Trophoblast cell (in vitro differentiated cells and primary cell): ENCODE measurements at regions not wholly inside any gene's neighbourhood (a gene's known extent, or its start where the extent isn't known, plus 50 kb on each side); places are given as distances from the start of the nearest gene placed in this dataset.
A peak's percentile ranks its signal among the peaks of the same experiment; 100 is the strongest.

ENCODE experiments used
- DNase-seq, 2 donors: peaks; one replicate each; pipeline ENCODE4 v3.0.0-alpha.2; 2016
- H2AFZ ChIP-seq: 2 replicates; pipeline ENCODE4 v1.6.1; 2013; ENCODE audit warnings: low read length, moderate library complexity, mild to moderate bottlenecking; ENCODE audit not compliant: insufficient read depth, poor library complexity
- H2AK5ac ChIP-seq: 2 replicates; pipeline ENCODE4 v1.6.1; 2013; ENCODE audit warnings: mild to moderate bottlenecking, low read length
- H2BK120ac ChIP-seq: 2 replicates; pipeline ENCODE4 v1.6.1; 2013; ENCODE audit warnings: low read length, mild to moderate bottlenecking, moderate library complexity; ENCODE audit not compliant: insufficient read depth, poor library complexity
- H2BK12ac ChIP-seq: 2 replicates; pipeline ENCODE4 v1.6.1; 2013; ENCODE audit warnings: mild to moderate bottlenecking, low read length, moderate library complexity
- H2BK5ac ChIP-seq: 2 replicates; pipeline ENCODE4 v1.6.1; 2013; ENCODE audit warnings: low read length, low read depth, moderate library complexity, mild to moderate bottlenecking; ENCODE audit not compliant: poor library complexity
- H3K14ac ChIP-seq: 2 replicates; pipeline ENCODE4 v1.6.1; 2013; ENCODE audit warnings: mild to moderate bottlenecking, low read length
- H3K18ac ChIP-seq: 2 replicates; pipeline ENCODE4 v1.6.1; 2013; ENCODE audit warnings: mild to moderate bottlenecking, low read length
- H3K23ac ChIP-seq: 2 replicates; pipeline ENCODE4 v1.6.1; 2013; ENCODE audit warnings: low read length
- H3K27ac ChIP-seq: 2 replicates; pipeline ENCODE4 v1.5.1; 2013; ENCODE audit warnings: low read depth, mild to moderate bottlenecking, inconsistent platforms, low read length, moderate library complexity
- H3K27me3 ChIP-seq: 2 replicates; pipeline ENCODE4 v1.6.1; 2013; ENCODE audit warnings: inconsistent platforms, mild to moderate bottlenecking, low read length, moderate library complexity; ENCODE audit not compliant: insufficient read depth
- H3K36me3 ChIP-seq, 2 experiments: 1 replicate in 1 of 2; 2 replicates in 1 of 2; pipeline ENCODE4 v1.6.1; 2013; ENCODE audit warnings: low read length in 2 of 2, mild to moderate bottlenecking in 2 of 2, moderate library complexity in 1 of 2; ENCODE audit not compliant: insufficient read depth in 2 of 2, control insufficient read depth in 1 of 2
- H3K4ac ChIP-seq: 2 replicates; pipeline ENCODE4 v1.6.1; 2013; ENCODE audit warnings: low read depth, mild to moderate bottlenecking, low read length, moderate library complexity
- H3K4me1 ChIP-seq, 2 experiments: 1 replicate in 1 of 2; 2 replicates in 1 of 2; pipeline ENCODE4 v1.6.1; 2013; ENCODE audit warnings: low read length in 2 of 2, mild to moderate bottlenecking in 2 of 2, moderate library complexity in 1 of 2; ENCODE audit not compliant: insufficient read depth in 2 of 2, control insufficient read depth in 1 of 2
- H3K4me2 ChIP-seq: 2 replicates; pipeline ENCODE4 v1.6.1; 2013; ENCODE audit warnings: inconsistent platforms, mild to moderate bottlenecking, low read length, moderate library complexity
- H3K4me3 ChIP-seq: 2 replicates; pipeline ENCODE4 v1.5.1; 2013; ENCODE audit warnings: mild to moderate bottlenecking, low read depth, low read length, inconsistent platforms
- H3K79me1 ChIP-seq: one replicate; pipeline ENCODE4 v1.6.1; 2013; ENCODE audit warnings: low read length
- H3K79me2 ChIP-seq: 2 replicates; pipeline ENCODE4 v1.6.1; 2013; ENCODE audit warnings: low read length, mild to moderate bottlenecking; ENCODE audit not compliant: control insufficient read depth, insufficient read depth, poor library complexity
- H3K9ac ChIP-seq: 2 replicates; pipeline ENCODE4 v1.6.1; 2013; ENCODE audit warnings: mild to moderate bottlenecking, low read length
- H3K9me3 ChIP-seq: 2 replicates; pipeline ENCODE4 v1.6.1; 2013; ENCODE audit warnings: low read depth, mild to moderate bottlenecking, control low read depth, inconsistent platforms, low read length; ENCODE audit not compliant: insufficient read depth
- H4K12ac ChIP-seq: 2 replicates; pipeline ENCODE4 v1.6.1; 2013; ENCODE audit warnings: low read depth, mild to moderate bottlenecking, low read length, moderate library complexity
- H4K8ac ChIP-seq: 2 replicates; pipeline ENCODE4 v1.6.1; 2013; ENCODE audit warnings: low read depth, mild to moderate bottlenecking, low read length, moderate library complexity
- H4K91ac ChIP-seq: one replicate; pipeline ENCODE4 v1.6.1; 2013; ENCODE audit warnings: low read depth, mild to moderate bottlenecking, low read length, moderate library complexity
- WGBS: extraction: QIAGEN DNeasy Blood & Tissue Kit; methylation state at CpG from one replicate; pipeline ENCODE4 v1.1.7; 2013; ENCODE audit warnings: missing lambda C conversion rate; ENCODE audit not compliant: insufficient read length, insufficient coverage; ENCODE audit errors: extremely low coverage; 5-methylcytosine and 5-hydroxymethylcytosine counted together

DNA sequence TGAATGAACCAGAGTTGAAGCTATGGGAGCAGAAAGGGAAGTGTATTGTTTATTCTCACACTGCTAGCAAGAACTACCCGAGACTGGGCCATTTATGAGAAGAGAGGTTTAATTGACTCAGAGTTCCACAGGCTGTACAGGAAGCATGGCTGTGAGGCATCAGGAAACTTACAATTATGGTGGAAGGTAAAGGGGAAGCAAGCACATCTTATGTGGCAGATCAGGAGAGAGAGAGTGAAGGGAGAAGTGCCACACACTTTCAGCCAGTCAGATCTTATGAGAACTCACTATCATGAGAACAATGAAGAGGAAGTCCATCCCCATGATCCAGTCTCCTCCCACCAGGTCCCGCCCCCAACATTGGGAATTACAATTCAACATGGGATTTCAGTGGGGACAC, 383.2 kb upstream of the SLC14A2 start:
- no CpG with 5 or more reads among the region's 2 CpGs for WGBS
- DNase-seq = no peak

DNA sequence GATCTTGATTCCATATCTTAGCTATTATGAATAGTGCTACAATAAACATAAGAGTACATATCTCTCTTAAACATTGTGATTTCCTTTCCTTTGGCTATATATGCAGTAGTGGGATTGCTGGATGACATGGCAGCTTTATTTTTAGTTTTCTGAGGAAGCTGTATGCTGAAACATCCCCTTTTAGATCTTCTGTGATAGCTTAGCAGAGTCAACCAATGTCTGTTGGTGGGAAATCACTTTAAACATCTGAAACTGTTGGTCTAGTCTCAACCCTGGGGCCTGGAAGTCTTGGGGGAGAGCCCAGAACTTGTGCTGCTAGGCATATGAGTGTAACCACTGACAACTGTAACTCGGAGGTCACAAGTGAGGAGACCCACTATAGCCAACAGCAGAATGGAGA, 378.6 kb upstream of the SLC14A2 start:
- no peak for DNase-seq
- H4K12ac ChIP-seq = no peak overlapping the region
- no peaks in the 10 kb centered on the region for H3K9me3 ChIP-seq
- no peaks in the 10 kb centered on the region for H3K27me3 ChIP-seq
- H3K18ac ChIP-seq = no peak overlapping the region
- H3K79me1 ChIP-seq = peaks cover 3% of the 10 kb centered on the region
- peaks cover 0 to 2% of the 10 kb centered on the region in 2 experiments for H3K4me1 ChIP-seq
- WGBS = no CpG with 5 or more reads among the region's 1 CpG
- H3K4me2 ChIP-seq = no peak overlapping the region
- H3K36me3 ChIP-seq = no peaks in the 10 kb centered on the region
- H4K8ac ChIP-seq = no peak overlapping the region
- H3K14ac ChIP-seq = no peak overlapping the region
- no peak overlapping the region for H2AFZ ChIP-seq
- H3K23ac ChIP-seq = no peak overlapping the region
- H4K91ac ChIP-seq = no peak overlapping the region
- no peak overlapping the region for H3K4me3 ChIP-seq
- H2BK12ac ChIP-seq = no peak overlapping the region
- no peaks in the 10 kb centered on the region for H3K79me2 ChIP-seq
- no peak overlapping the region for H2BK5ac ChIP-seq
- no peak overlapping the region for H2AK5ac ChIP-seq
- H3K27ac ChIP-seq = no peak overlapping the region
- no peak overlapping the region for H3K4ac ChIP-seq
- no peak overlapping the region for H2BK120ac ChIP-seq
- no peak overlapping the region for H3K9ac ChIP-seq

More for the DNA sequence above, 383.2 kb upstream of the SLC14A2 start:
- no peak overlapping the region for H3K14ac ChIP-seq
- H3K36me3 ChIP-seq = no peaks in the 10 kb centered on the region
- H4K12ac ChIP-seq = no peak overlapping the region
- H3K4me2 ChIP-seq = no peak overlapping the region
- no peaks in the 10 kb centered on the region for H3K79me2 ChIP-seq
- H3K23ac ChIP-seq = no peak overlapping the region
- H2BK12ac ChIP-seq = no peak overlapping the region
- H3K4me1 ChIP-seq = peaks cover 2% of the 10 kb centered on the region in 2 experiments
- H3K18ac ChIP-seq = no peak overlapping the region
- H3K9me3 ChIP-seq = no peaks in the 10 kb centered on the region
- H4K91ac ChIP-seq = no peak overlapping the region
- H4K8ac ChIP-seq = no peak overlapping the region
- H3K4me3 ChIP-seq = no peak overlapping the region
- no peak overlapping the region for H2AFZ ChIP-seq
- no peaks in the 10 kb centered on the region for H3K27me3 ChIP-seq
- H3K9ac ChIP-seq = no peak overlapping the region
- no peak overlapping the region for H3K4ac ChIP-seq
- H3K27ac ChIP-seq = no peak overlapping the region
- H2BK5ac ChIP-seq = no peak overlapping the region
- no peak overlapping the region for H2BK120ac ChIP-seq
- peaks cover 7% of the 10 kb centered on the region for H3K79me1 ChIP-seq
- no peak overlapping the region for H2AK5ac ChIP-seq

DNA sequence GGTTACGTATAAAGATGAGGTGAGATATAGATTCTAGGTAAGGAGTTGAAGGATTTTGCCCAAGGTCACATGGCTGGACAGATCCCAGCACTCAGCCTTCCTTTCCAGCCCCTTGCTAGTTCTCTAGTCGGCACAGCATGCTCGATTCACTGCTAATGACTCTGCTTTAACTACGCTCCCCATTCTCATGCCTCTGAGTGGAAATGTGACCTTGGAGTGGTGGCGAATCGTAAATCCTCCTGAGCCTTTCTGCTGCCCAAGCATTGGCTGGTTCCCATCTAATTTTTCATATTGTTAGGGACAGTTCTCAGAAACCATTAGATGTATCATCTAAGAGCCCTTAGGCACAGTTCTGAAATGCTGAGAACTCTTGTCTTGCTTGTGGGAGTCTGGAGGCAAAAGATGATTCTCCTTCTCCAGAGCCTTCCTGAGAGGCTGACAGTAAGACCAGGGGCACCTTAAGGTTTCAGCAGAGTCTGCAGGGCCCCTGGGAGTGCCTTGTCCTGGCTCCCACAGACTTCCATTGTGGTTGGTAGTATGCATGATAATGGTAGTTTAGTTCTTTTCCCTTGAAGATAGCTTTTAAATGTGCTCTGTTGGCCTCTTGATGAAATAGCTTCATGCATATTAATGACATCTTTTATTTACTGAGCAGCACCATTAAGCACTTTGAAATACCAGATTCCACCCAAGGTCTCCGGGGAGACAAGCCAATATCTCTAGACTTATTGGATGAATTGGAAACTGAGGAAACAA, 377.8 kb upstream of the SLC14A2 start:
- Histone ChIP-seq H3K4me3 (no peak overlapping the region), H2BK120ac (peak overlapping the region; percentile 6), H4K91ac (no peak overlapping the region), H3K9ac (no peak overlapping the region), H3K4ac (no peak overlapping the region), H3K9me3 (no peaks in the 10 kb centered on the region), H4K12ac (no peak overlapping the region), H3K18ac (no peak overlapping the region), H2AK5ac (no peak overlapping the region), H2AFZ (no peak overlapping the region), H3K27ac (no peak overlapping the region), H3K4me1 (peaks cover 0 to 2% of the 10 kb centered on the region in 2 experiments), H3K79me1 (peaks cover 3% of the 10 kb centered on the region), H3K23ac (peak overlapping the region; percentile 52), H4K8ac (no peak overlapping the region), H2BK5ac (no peak overlapping the region), H3K14ac (no peak overlapping the region), H3K79me2 (no peaks in the 10 kb centered on the region), H3K36me3 (no peaks in the 10 kb centered on the region), H3K27me3 (no peaks in the 10 kb centered on the region), H3K4me2 (no peak overlapping the region), H2BK12ac (peak overlapping the region; percentile 58)
- no CpG with 5 or more reads among the region's 7 CpGs for WGBS
- DNase-seq = no peak

DNA sequence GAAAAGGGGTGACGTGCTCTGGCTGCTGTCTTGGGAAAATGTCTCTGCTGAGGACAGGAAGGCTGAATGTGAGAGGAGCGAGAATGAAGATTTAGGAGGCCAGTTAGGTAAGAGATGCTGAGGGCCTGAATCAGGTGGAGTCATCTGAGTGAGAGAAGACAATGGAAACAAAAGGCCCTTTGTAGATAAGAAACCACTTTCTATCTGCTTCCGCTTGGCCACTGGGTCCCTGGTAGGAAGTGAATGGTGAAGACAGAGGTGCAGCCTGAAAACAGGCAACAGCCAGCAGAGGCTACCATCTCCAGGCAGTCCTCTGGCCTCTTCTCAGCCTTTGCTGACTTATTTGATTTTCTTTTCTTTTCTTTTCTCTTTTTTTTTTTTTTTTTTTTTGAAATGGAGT, 374.0 kb upstream of the SLC14A2 start:
- H4K8ac ChIP-seq = no peak overlapping the region
- no peak overlapping the region for H2BK120ac ChIP-seq
- H4K12ac ChIP-seq = no peak overlapping the region
- H3K9ac ChIP-seq = no peak overlapping the region
- H2BK12ac ChIP-seq = no peak overlapping the region
- no peak overlapping the region for H3K4me3 ChIP-seq
- no peak overlapping the region for H3K23ac ChIP-seq
- no peaks in the 10 kb centered on the region for H3K9me3 ChIP-seq
- H3K18ac ChIP-seq = no peak overlapping the region
- H3K27me3 ChIP-seq = no peaks in the 10 kb centered on the region
- H3K79me2 ChIP-seq = no peaks in the 10 kb centered on the region
- no peak overlapping the region for H3K4me2 ChIP-seq
- no peak overlapping the region for H2BK5ac ChIP-seq
- no peak overlapping the region for H2AK5ac ChIP-seq
- no peak for DNase-seq
- WGBS = no CpG with 5 or more reads among the region's 3 CpGs
- H3K79me1 ChIP-seq = peaks cover 3% of the 10 kb centered on the region
- H3K4ac ChIP-seq = no peak overlapping the region
- H3K4me1 ChIP-seq = peaks cover 3 to 5% of the 10 kb centered on the region in 2 experiments
- no peak overlapping the region for H3K14ac ChIP-seq
- H3K27ac ChIP-seq = no peak overlapping the region
- no peaks in the 10 kb centered on the region for H3K36me3 ChIP-seq
- H4K91ac ChIP-seq = no peak overlapping the region
- H2AFZ ChIP-seq = no peak overlapping the region
